PC-9 (cell line): ENCODE measurements at regions not wholly inside any gene's neighbourhood (a gene's known extent, or its start where the extent isn't known, plus 50 kb on each side); places are given as distances from the start of the nearest gene placed in this dataset.

Experiments used
- BruUV-seq: library from RNA; stranded (reverse); fragments of 400-500 nt; replicated peaks from 2 replicates; lab custom pipeline; 2021; lab: Mats Ljungman, UMichigan
- CTCF ChIA-PET: fragments of 300-600 bp; sonication (Branson Sonifier 250); formaldehyde crosslinking; loops from one replicate; lab custom pipeline; 2022; ENCODE audit warnings: antibody characterized with exemption; lab: Charles Lee
- POLR2A ChIA-PET: fragments of 300-600 bp; sonication (Branson Sonifier 250); formaldehyde crosslinking; loops from one replicate; lab custom pipeline; 2022; ENCODE audit warnings: antibody characterized with exemption; ENCODE audit not compliant: unreplicated experiment; lab: Charles Lee
- DNase-seq, 2 experiments: peaks; one replicate each; pipeline versions ENCODE4 v3.0.0 to v3.0.0-alpha.2; 2015 to 2022; ENCODE audit warnings: mixed read lengths in 1 of 2
- H2AFZ ChIP-seq: fragments of 200-600 bp; sonication (generic); 2 replicates; pipeline ENCODE4 v1.8.1; 2017; ENCODE audit warnings: antibody characterized with exemption
- H3F3A ChIP-seq: fragments of 200-600 bp; sonication (generic); 2 replicates; pipeline ENCODE4 v1.8.1; 2017; ENCODE audit warnings: antibody characterized with exemption, mild to moderate bottlenecking, low read depth; ENCODE audit not compliant: insufficient read depth
- H3K27ac ChIP-seq: fragments of 200-600 bp; sonication (generic); 2 replicates; pipeline ENCODE4 v1.6.1; 2016; ENCODE audit warnings: mixed run types
- H3K27me3 ChIP-seq: fragments of 200-600 bp; sonication (generic); 2 replicates; pipeline ENCODE4 v1.6.1; 2016; ENCODE audit warnings: low read depth, mixed run types; ENCODE audit not compliant: insufficient read depth
- H3K36me3 ChIP-seq: fragments of 200-600 bp; sonication (generic); 2 replicates; pipeline ENCODE4 v1.6.1; 2016; ENCODE audit warnings: low read depth, mixed run types
- H3K4me1 ChIP-seq: fragments of 200-600 bp; sonication (generic); replicated peaks from 2 replicates; pipeline ENCODE4 v1.6.1; 2016; ENCODE audit warnings: mixed run types; ENCODE audit not compliant: insufficient read depth
- H3K4me2 ChIP-seq: fragments of 200-600 bp; sonication (generic); 2 replicates; pipeline ENCODE4 v1.6.1; 2017; ENCODE audit warnings: mixed run types
- H3K4me3 ChIP-seq: fragments of 200-600 bp; sonication (generic); 2 replicates; pipeline ENCODE4 v1.6.1; 2016; ENCODE audit warnings: mixed run types
- H3K79me2 ChIP-seq: fragments of 200-600 bp; sonication (generic); 2 replicates; pipeline ENCODE4 v1.6.1; 2017; ENCODE audit warnings: low read depth, mixed run types
- H3K9me2 ChIP-seq: fragments of 200-600 bp; sonication (generic); 2 replicates; pipeline ENCODE4 v1.8.1; 2017; ENCODE audit warnings: mild to moderate bottlenecking; ENCODE audit not compliant: insufficient read depth
- H3K9me3 ChIP-seq: fragments of 200-600 bp; sonication (generic); 2 replicates; pipeline ENCODE4 v1.8.1; 2016; ENCODE audit warnings: low read depth; ENCODE audit not compliant: insufficient read depth
- H4K20me1 ChIP-seq: fragments of 200-600 bp; sonication (generic); 2 replicates; pipeline ENCODE4 v1.8.1; 2017; ENCODE audit not compliant: insufficient read depth
- EZH2 ChIP-seq: fragments of 200-600 bp; sonication (generic); IDR thresholded peaks from 2 replicates; pipeline ENCODE4 v1.8.0; 2017; ENCODE audit warnings: antibody characterized with exemption, low read depth
- intact Hi-C: fragments of 100-400 bp; cut with micrococcal nuclease; formaldehyde crosslinking; loops from one replicate; pipeline ENCODE4 v1.10.0; 2022; ENCODE audit not compliant: unreplicated experiment
- TF ChIP-seq, protein P1 (sequence below): fragments of 200-600 bp; sonication (generic); conservative IDR thresholded peaks from 2 replicates; pipeline ENCODE4 v1.6.1; 2017; ENCODE audit warnings: mixed run types, antibody characterized with exemption, mild to moderate bottlenecking, moderate library complexity

- DNase-seq: no peak
- no peaks in the 10 kb centered on the region for H3F3A ChIP-seq
- H3K79me2 ChIP-seq: no peaks in the 10 kb centered on the region
- H3K9me3 ChIP-seq: 0 out of 2 replicates have a peak, but pooled peaks cover 4% of the 10 kb centered on the region
- H2AFZ ChIP-seq: no peak overlapping the region
- H3K36me3 ChIP-seq: no peaks in the 10 kb centered on the region
- H3K4me2 ChIP-seq: no peak overlapping the region
- no peak overlapping the region for H3K4me3 ChIP-seq
- H4K20me1 ChIP-seq: no peaks in the 10 kb centered on the region
- no peak overlapping the region for H3K27ac ChIP-seq
- ChIA-PET POLR2A (no interaction called here), CTCF (no interaction called here)
- no peaks in the 10 kb centered on the region for H3K9me2 ChIP-seq
- no peaks in the 10 kb centered on the region for H3K4me1 ChIP-seq
- no TSS peak for BruUV-seq
- TF ChIP-seq, protein P1, sequence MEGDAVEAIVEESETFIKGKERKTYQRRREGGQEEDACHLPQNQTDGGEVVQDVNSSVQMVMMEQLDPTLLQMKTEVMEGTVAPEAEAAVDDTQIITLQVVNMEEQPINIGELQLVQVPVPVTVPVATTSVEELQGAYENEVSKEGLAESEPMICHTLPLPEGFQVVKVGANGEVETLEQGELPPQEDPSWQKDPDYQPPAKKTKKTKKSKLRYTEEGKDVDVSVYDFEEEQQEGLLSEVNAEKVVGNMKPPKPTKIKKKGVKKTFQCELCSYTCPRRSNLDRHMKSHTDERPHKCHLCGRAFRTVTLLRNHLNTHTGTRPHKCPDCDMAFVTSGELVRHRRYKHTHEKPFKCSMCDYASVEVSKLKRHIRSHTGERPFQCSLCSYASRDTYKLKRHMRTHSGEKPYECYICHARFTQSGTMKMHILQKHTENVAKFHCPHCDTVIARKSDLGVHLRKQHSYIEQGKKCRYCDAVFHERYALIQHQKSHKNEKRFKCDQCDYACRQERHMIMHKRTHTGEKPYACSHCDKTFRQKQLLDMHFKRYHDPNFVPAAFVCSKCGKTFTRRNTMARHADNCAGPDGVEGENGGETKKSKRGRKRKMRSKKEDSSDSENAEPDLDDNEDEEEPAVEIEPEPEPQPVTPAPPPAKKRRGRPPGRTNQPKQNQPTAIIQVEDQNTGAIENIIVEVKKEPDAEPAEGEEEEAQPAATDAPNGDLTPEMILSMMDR: no peak
- TF ChIP-seq EZH2: no peak
- intact Hi-C loops: no loop called here
- H3K27me3 ChIP-seq: no peaks in the 10 kb centered on the region
These were observed 186.9 kb upstream of the ADGRL2 start for GRCh38 chr1:81613803-81614202.

GRCh38 chr1:81607924-81608323, 192.8 kb upstream of the ADGRL2 start:
- no peak for DNase-seq
- H3K27ac ChIP-seq: no peak overlapping the region
- no peak overlapping the region for H3K4me2 ChIP-seq
- H3K9me2 ChIP-seq: no peaks in the 10 kb centered on the region
- no peaks in the 10 kb centered on the region for H3F3A ChIP-seq
- no peaks in the 10 kb centered on the region for H3K27me3 ChIP-seq
- no peaks in the 10 kb centered on the region for H3K36me3 ChIP-seq
- H3K4me1 ChIP-seq: no peaks in the 10 kb centered on the region
- H4K20me1 ChIP-seq: no peaks in the 10 kb centered on the region
- H3K79me2 ChIP-seq: no peaks in the 10 kb centered on the region
- intact Hi-C loops: no loop called here
- POLR2A ChIA-PET: no interaction called here
- BruUV-seq: no TSS peak
- TF ChIP-seq, protein P1: no peak
- no peak for TF ChIP-seq EZH2
- H3K4me3 ChIP-seq: no peak overlapping the region
- CTCF ChIA-PET: no interaction called here
- 0 out of 2 replicates have a peak overlapping the region, but pooled peaks have one; percentile 13 for H2AFZ ChIP-seq
- H3K9me3 ChIP-seq: no peaks in the 10 kb centered on the region

DNA sequence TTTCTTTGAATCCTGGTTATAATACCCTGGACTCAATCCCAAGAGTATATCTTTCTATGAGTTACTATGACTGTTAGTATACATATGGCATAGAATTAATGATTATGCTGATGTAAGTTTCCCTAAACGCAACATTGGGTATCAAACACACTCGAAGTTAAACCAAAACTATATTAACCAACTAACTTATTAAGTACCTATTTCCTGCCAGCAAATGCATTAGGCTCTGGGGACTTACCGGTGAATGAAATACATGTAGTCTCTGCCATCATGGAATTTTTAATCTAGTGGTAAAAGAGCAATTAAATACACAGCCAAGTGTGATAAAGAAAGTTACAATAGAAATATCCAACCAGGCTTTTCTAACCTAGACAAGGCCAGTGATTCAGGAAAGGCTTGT, 193.6 kb upstream of the ADGRL2 start:
- H3K9me3 ChIP-seq: no peaks in the 10 kb centered on the region
- H3K27me3 ChIP-seq: no peaks in the 10 kb centered on the region
- intact Hi-C loops: no loop called here
- H3K4me2 ChIP-seq: no peak overlapping the region
- H4K20me1 ChIP-seq: no peaks in the 10 kb centered on the region
- no peaks in the 10 kb centered on the region for H3K79me2 ChIP-seq
- H3F3A ChIP-seq: no peaks in the 10 kb centered on the region
- no peak for DNase-seq
- no peaks in the 10 kb centered on the region for H3K4me1 ChIP-seq
- H2AFZ ChIP-seq: no peak overlapping the region
- ChIA-PET POLR2A (no interaction called here), CTCF (no interaction called here)
- H3K27ac ChIP-seq: no peak overlapping the region
- BruUV-seq: no TSS peak
- H3K4me3 ChIP-seq: no peak overlapping the region
- no peaks in the 10 kb centered on the region for H3K9me2 ChIP-seq
- H3K36me3 ChIP-seq: no peaks in the 10 kb centered on the region
- TF ChIP-seq, protein P1: no peak
- no peak for TF ChIP-seq EZH2
